ENCODE measurements at regions not wholly inside any gene's neighbourhood (a gene's known extent, or its start where the extent isn't known, plus 50 kb on each side); places are given as distances from the start of the nearest gene placed in this dataset.

DNA sequence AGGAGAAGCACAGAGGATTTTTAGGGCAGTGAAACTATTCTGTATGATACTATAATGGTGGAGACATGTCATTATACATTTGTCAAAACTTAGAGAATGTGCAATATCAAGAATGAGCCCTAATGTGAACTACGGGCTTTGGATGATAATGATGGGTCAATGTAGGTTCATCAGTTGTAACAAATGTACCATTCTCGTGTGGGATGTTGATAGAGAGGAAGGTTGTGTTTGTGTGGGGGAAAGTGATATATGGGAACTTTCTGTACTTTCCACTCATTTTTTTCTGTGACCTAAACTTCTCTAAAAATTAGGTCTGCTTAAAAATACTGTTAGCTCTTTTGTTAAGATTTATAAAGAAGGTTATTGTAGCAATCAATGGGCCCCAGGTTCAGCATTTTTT, 138.9 kb downstream of the SPATA31D1 start:
- Histone ChIP-seq H3K36me3 (ENCODE audit: control insufficient read depth, insufficient read depth, low read length) (no peaks in the 10 kb centered on the region), H3K27me3 (ENCODE audit: control insufficient read depth, insufficient read depth, low read length, poor library complexity, severe bottlenecking) (no peaks in the 10 kb centered on the region), H3K4me3 (ENCODE audit: low read length) (no peak overlapping the region), H3K4me1 (ENCODE audit: control insufficient read depth, insufficient read depth, low read length) (peaks cover 12% of the 10 kb centered on the region), H3K9me3 (ENCODE audit: control insufficient read depth, low read length) (no peaks in the 10 kb centered on the region), H3K9ac (ENCODE audit: extremely low read depth, low read length, poor library complexity, severe bottlenecking) (no peak overlapping the region), H3K27ac (ENCODE audit: low read depth, low read length) (no peak overlapping the region)
- Mint-ChIP-seq H3K4me1 (peaks cover 18% of the 10 kb centered on the region), H3K36me3 (ENCODE audit: low read depth) (no peaks in the 10 kb centered on the region), H3K27me3 (ENCODE audit: insufficient read depth) (peaks cover 2% of the 10 kb centered on the region), H3K9me3 (no peaks in the 10 kb centered on the region), H3K4me3 (no peak overlapping the region), H3K27ac (no peak overlapping the region)
- TF ChIP-seq, protein P1, sequence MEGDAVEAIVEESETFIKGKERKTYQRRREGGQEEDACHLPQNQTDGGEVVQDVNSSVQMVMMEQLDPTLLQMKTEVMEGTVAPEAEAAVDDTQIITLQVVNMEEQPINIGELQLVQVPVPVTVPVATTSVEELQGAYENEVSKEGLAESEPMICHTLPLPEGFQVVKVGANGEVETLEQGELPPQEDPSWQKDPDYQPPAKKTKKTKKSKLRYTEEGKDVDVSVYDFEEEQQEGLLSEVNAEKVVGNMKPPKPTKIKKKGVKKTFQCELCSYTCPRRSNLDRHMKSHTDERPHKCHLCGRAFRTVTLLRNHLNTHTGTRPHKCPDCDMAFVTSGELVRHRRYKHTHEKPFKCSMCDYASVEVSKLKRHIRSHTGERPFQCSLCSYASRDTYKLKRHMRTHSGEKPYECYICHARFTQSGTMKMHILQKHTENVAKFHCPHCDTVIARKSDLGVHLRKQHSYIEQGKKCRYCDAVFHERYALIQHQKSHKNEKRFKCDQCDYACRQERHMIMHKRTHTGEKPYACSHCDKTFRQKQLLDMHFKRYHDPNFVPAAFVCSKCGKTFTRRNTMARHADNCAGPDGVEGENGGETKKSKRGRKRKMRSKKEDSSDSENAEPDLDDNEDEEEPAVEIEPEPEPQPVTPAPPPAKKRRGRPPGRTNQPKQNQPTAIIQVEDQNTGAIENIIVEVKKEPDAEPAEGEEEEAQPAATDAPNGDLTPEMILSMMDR (conservative IDR thresholded peaks at IDR 0.05): no peak
- DNase-seq: no peak
- WGBS, 2 experiments (ENCODE audit: insufficient coverage in 1 of 2, insufficient read length in 1 of 2): 91 to 100% methylated on average over 1 to 2 of the region's 2 CpGs

DNA sequence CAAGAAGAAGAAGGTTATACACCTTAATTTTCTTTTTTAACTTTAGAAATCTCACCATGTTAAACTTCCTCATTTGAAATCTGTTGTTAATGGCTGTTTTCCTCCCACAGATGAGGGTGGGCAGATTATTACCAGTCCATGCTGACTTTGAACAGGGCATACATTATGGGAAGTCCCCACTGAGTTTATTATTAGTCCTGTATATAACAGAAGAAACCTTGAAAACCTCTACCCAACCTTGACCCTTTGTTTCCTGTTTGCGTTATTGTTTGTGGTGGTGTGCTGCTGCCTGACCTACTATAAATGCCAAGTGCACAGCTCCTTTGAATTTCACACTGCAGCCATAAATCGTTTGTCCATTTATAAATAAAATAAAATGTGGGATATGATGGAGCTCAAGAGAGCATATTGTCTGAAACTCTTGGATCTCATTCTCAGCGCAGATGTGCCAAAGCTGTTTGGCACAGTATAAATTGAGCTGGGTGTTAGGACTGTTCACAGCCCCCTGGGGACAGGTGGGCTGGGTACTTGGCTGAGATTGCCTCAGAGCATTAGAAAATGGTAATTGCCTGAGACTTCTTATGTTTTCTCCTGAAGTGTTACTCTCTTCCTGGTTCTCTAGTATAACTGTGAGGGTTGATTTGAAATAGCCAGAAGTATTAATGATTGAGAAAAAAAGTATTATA, 139.6 kb downstream of the SPATA31D1 start:
- H3K9me3 Mint-ChIP-seq: no peaks in the 10 kb centered on the region
- no peak overlapping the region for H3K27ac Mint-ChIP-seq
- WGBS, 2 experiments (ENCODE audit: insufficient coverage in 1 of 2, insufficient read length in 1 of 2): 98 to 100% methylated on average over 2 to 3 of the region's 3 CpGs
- Histone ChIP-seq H3K36me3 (ENCODE audit: control insufficient read depth, insufficient read depth, low read length) (no peaks in the 10 kb centered on the region), H3K9me3 (ENCODE audit: control insufficient read depth, low read length) (no peaks in the 10 kb centered on the region), H3K4me1 (ENCODE audit: control insufficient read depth, insufficient read depth, low read length) (peaks cover 12% of the 10 kb centered on the region), H3K27ac (ENCODE audit: low read depth, low read length) (no peak overlapping the region), H3K9ac (ENCODE audit: extremely low read depth, low read length, poor library complexity, severe bottlenecking) (no peak overlapping the region), H3K27me3 (ENCODE audit: control insufficient read depth, insufficient read depth, low read length, poor library complexity, severe bottlenecking) (no peaks in the 10 kb centered on the region), H3K4me3 (ENCODE audit: low read length) (no peak overlapping the region)
- no peak for DNase-seq
- H3K4me3 Mint-ChIP-seq: no peak overlapping the region
- H3K36me3 Mint-ChIP-seq (ENCODE audit: low read depth): no peaks in the 10 kb centered on the region
- TF ChIP-seq, protein P1 (conservative IDR thresholded peaks at IDR 0.05): no peak
- H3K27me3 Mint-ChIP-seq (ENCODE audit: insufficient read depth): peaks cover 2% of the 10 kb centered on the region
- peaks cover 18% of the 10 kb centered on the region for H3K4me1 Mint-ChIP-seq

DNA sequence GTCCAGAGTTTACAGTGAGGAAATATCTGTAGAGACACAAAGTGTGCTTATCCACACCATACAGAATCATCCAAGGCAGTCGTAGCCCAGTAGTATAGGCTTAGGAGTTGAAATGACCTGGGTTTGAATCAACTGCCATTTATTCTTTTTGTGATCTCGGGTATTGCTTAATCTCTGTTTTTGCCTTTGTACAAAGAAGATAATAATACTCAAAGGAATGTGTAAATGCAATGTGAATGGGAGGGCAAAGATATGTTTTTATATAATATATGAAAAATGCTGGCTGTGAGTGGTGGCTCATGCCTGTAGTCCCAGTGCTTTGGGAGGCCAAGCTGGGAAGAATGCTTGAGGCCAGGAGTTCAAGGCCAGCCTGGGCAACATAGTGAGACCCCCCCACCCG, 141.1 kb downstream of the SPATA31D1 start:
- Histone ChIP-seq H3K27me3 (ENCODE audit: control insufficient read depth, insufficient read depth, low read length, poor library complexity, severe bottlenecking) (no peaks in the 10 kb centered on the region), H3K27ac (ENCODE audit: low read depth, low read length) (no peak overlapping the region), H3K36me3 (ENCODE audit: control insufficient read depth, insufficient read depth, low read length) (no peaks in the 10 kb centered on the region), H3K4me1 (ENCODE audit: control insufficient read depth, insufficient read depth, low read length) (peaks cover 12% of the 10 kb centered on the region), H3K9ac (ENCODE audit: extremely low read depth, low read length, poor library complexity, severe bottlenecking) (no peak overlapping the region), H3K4me3 (ENCODE audit: low read length) (no peak overlapping the region), H3K9me3 (ENCODE audit: control insufficient read depth, low read length) (no peaks in the 10 kb centered on the region)
- no peak for DNase-seq
- Mint-ChIP-seq H3K4me1 (peaks cover 18% of the 10 kb centered on the region), H3K9me3 (no peaks in the 10 kb centered on the region), H3K36me3 (ENCODE audit: low read depth) (no peaks in the 10 kb centered on the region), H3K27me3 (ENCODE audit: insufficient read depth) (peaks cover 2% of the 10 kb centered on the region), H3K4me3 (no peak overlapping the region), H3K27ac (no peak overlapping the region)
- TF ChIP-seq, protein P1 (conservative IDR thresholded peaks at IDR 0.05): no peak
- 83 to 96% methylated on average over 2 to 3 of the region's 3 CpGs for WGBS, 2 experiments (ENCODE audit: insufficient coverage in 1 of 2, insufficient read length in 1 of 2)
